RWPE1 (cell line): ENCODE measurements at regions not wholly inside any gene's neighbourhood (a gene's known extent, or its start where the extent isn't known, plus 50 kb on each side); places are given as distances from the start of the nearest gene placed in this dataset.

Experiments used
- CTCF ChIA-PET: fragments of 350-600 bp; sonication (Branson Sonifier 250); formaldehyde crosslinking; extraction: SDS; loops from one replicate; lab custom pipeline; 2021; lab: Yijun Ruan, JAX
- POLR2A ChIA-PET: fragments of 400-600 bp; formaldehyde crosslinking; extraction: SDS; loops from one replicate; lab custom pipeline; 2020; ENCODE audit warnings: antibody characterized with exemption; ENCODE audit not compliant: low non-redundant PET; lab: Yijun Ruan, JAX
- DNase-seq: peaks from one replicate; pipeline ENCODE4 v3.0.0; 2012; ENCODE audit warnings: low spot score
- H3K27ac ChIP-seq: fragments of 450-650 bp; 2 replicates; pipeline ENCODE4 v1.5.1; 2017
- CTCF ChIP-seq: fragments of 450-650 bp; conservative IDR thresholded peaks from 2 replicates; pipeline ENCODE4 v1.5.1; 2017; ENCODE audit warnings: low read depth, mild to moderate bottlenecking

DNA sequence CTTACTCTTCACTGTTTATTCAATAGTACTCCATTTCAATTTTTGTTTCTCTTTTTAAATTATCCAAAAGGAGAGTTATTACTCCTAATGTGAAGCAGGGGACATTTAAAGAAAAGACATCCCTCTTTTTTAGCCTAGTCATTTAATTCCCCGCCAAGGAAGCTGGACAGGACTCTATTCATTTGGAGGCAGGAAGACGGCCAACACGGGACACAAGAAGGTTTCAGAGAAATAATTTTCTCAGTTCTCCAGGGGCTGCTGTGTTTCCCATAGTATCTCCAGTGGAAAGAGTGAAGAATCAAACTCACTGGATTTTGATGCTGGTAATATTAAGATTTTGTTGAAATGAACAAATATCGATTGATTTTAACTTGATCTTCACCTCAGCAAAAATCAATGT lies 833.7 kb downstream of the ROBO2 start:
- H3K27ac ChIP-seq, result no peak overlapping the region
- POLR2A ChIA-PET, result no interaction called here
- CTCF ChIA-PET, result interaction anchor here (0.6 kb wide), 1 partner anchor 228 kb away, joined by 5 read pairs; no protein-coding TSS in a partner anchor
- no peak for TF ChIP-seq CTCF
- no peak for DNase-seq

DNA sequence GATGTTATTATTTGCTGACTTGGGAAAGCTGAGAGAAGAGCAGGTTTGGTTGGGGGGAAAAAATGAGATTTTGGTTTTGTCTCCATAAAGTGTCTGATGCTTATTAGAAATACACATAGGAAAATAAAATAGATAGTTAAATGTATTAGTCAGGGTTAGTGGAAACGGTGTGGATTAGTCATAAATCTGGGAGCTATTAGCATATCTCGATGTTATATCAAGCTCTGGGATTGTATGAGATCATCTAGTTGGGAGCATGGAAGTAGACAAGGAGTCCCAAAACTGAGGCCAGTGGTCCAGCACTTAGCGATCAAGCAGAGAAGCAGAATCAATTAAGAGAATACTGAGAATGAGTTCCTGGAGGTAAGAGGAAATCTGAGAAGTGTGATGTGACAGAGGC lies 845.5 kb downstream of the ROBO2 start:
- ChIA-PET POLR2A (no interaction called here), CTCF (no interaction called here)
- no peak for DNase-seq
- no peak for TF ChIP-seq CTCF
- H3K27ac ChIP-seq, result no peak overlapping the region

GRCh38 chr3:77887611-77888010 lies 847.7 kb downstream of the ROBO2 start:
- ChIA-PET CTCF (no interaction called here), POLR2A (no interaction called here)
- no peak for TF ChIP-seq CTCF
- H3K27ac ChIP-seq, result no peak overlapping the region
- DNase-seq, result no peak

GRCh38 chr3:77889616-77890015 lies 849.7 kb downstream of the ROBO2 start:
- TF ChIP-seq CTCF, result no peak
- DNase-seq, result no peak
- ChIA-PET POLR2A (no interaction called here), CTCF (no interaction called here)
- no peak overlapping the region for H3K27ac ChIP-seq

GRCh38 chr3:77898621-77899020 lies 858.7 kb downstream of the ROBO2 start:
- CTCF ChIA-PET, result interaction anchor here (0.6 to 0.7 kb wide), 2 partner anchors 178 to 279 kb away, joined by 3 to 5 read pairs; no protein-coding TSS in a partner anchor
- no peak for DNase-seq
- POLR2A ChIA-PET, result no interaction called here
- no peak for TF ChIP-seq CTCF
- no peak overlapping the region for H3K27ac ChIP-seq

- POLR2A ChIA-PET, result no interaction called here
- no peak overlapping the region for H3K27ac ChIP-seq
- DNase-seq, result no peak
- CTCF ChIA-PET, result no interaction called here
- TF ChIP-seq CTCF, result no peak
Measured at GRCh38 chr3:77902675-77903074, 862.8 kb downstream of the ROBO2 start.

DNA sequence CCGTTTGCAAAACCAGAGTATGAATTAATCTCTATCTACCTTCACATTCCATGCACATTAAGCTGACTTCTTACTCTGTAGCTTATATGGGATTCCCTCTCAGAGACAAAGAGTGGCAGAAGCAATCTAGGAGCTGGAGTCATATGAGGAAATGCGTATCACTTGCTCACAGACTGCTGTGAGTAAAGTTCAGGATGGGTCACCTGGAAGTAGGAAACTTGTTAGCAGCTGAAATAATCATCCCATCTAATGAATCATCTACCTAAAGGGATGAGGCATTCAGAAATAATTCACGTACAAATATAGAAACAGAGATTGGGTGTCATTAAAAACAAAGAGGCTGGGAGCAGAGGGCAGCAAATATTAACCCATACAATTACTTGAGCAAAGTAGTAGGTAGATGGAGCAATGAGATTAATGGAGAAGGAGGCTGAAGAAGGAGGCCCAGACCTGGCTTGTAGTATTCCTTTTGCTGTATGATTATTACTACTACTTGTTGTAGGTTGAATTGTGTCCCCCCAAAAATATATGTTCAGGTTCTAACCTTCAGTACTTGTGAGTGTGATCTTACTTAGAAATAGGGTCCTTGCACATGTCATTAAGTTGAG lies 866.3 kb downstream of the ROBO2 start:
- no peak overlapping the region for H3K27ac ChIP-seq
- ChIA-PET CTCF (no interaction called here), POLR2A (no interaction called here)
- no peak for TF ChIP-seq CTCF
- DNase-seq, result peak; percentile 69
